H1 (cell line): ENCODE measurements at regions not wholly inside any gene's neighbourhood (a gene's known extent, or its start where the extent isn't known, plus 50 kb on each side); places are given as distances from the start of the nearest gene placed in this dataset.

ENCODE experiments used
- CTCF ChIA-PET: fragments of 300-600 bp; sonication (Branson Sonifier 250); formaldehyde crosslinking; loops from one replicate; lab custom pipeline; 2021; ENCODE audit not compliant: partially characterized antibody; lab: Charles Lee
- POLR2A ChIA-PET: fragments of 300-600 bp; sonication (Branson Sonifier 250); formaldehyde crosslinking; loops from one replicate; lab custom pipeline; 2021; ENCODE audit warnings: inconsistent platforms; ENCODE audit not compliant: partially characterized antibody; lab: Charles Lee
- DNase-seq, 2 experiments: peaks; one replicate each; pipeline versions ENCODE4 v3.0.0 to v3.0.0-alpha.2; 2010 to 2022; ENCODE audit warnings: low spot score in 2 of 2, low read depth in 1 of 2, mixed read lengths in 1 of 2
- FAIRE-seq: peaks from 2 replicates; lab custom pipeline; 2011; peaks lifted over from hg19 to GRCh38; lab: Jason Lieb, UNC
- H2AFZ ChIP-seq: 2 replicates; pipeline ENCODE4 v1.8.1; 2012; ENCODE audit warnings: low read length, inconsistent platforms
- H2AK5ac ChIP-seq: 2 replicates; pipeline ENCODE4 v1.6.1; 2013; ENCODE audit warnings: low read depth, low read length
- H2BK120ac ChIP-seq: replicated peaks from 2 replicates; pipeline ENCODE3; 2013; ENCODE audit warnings: low read depth, low read length, inconsistent platforms
- H2BK12ac ChIP-seq: 2 replicates; pipeline ENCODE4 v1.6.1; 2013; ENCODE audit warnings: low read depth, low read length
- H2BK15ac ChIP-seq: 2 replicates; pipeline ENCODE4 v1.6.1; 2013; ENCODE audit warnings: low read length
- H2BK20ac ChIP-seq: 2 replicates; pipeline ENCODE4 v1.6.1; 2013; ENCODE audit warnings: low read length
- H2BK5ac ChIP-seq: 2 replicates; pipeline ENCODE4 v1.6.1; 2013; ENCODE audit warnings: low read depth, low read length
- H3K14ac ChIP-seq: 2 replicates; pipeline ENCODE4 v1.6.1; 2013; ENCODE audit warnings: inconsistent platforms; ENCODE audit not compliant: insufficient read length
- H3K18ac ChIP-seq: 2 replicates; pipeline ENCODE4 v1.6.1; 2013; ENCODE audit warnings: low read length; ENCODE audit errors: extremely low read depth
- H3K23ac ChIP-seq: 2 replicates; pipeline ENCODE4 v1.6.1; 2013; ENCODE audit warnings: inconsistent platforms; ENCODE audit not compliant: insufficient read length
- H3K23me2 ChIP-seq: 2 replicates; pipeline ENCODE4 v1.6.1; 2013; ENCODE audit warnings: low read depth, low read length
- H3K27ac ChIP-seq: 2 replicates; pipeline ENCODE4 v1.6.1; 2011; ENCODE audit warnings: low read depth, low read length, inconsistent platforms
- H3K27me3 ChIP-seq, 4 experiments: replicated peaks in 1 of 4; 1 replicate in 1 of 4; 2 replicates in 3 of 4; pipeline versions ENCODE4 v1.6.1 to v1.8.1; 2011 to 2013; ENCODE audit warnings: low read length in 3 of 4, mild to moderate bottlenecking in 3 of 4, inconsistent platforms in 2 of 4, mixed read lengths in 2 of 4, moderate library complexity in 1 of 4; ENCODE audit not compliant: control insufficient read depth in 3 of 4, insufficient read depth in 3 of 4; ENCODE audit errors: extremely low read depth in 1 of 4
- H3K36me3 ChIP-seq, 4 experiments: 2 replicates each; pipeline versions ENCODE4 v1.6.1 to v1.8.1; 2011 to 2013; ENCODE audit warnings: mild to moderate bottlenecking in 4 of 4, low read length in 3 of 4, moderate library complexity in 2 of 4, control low read depth in 1 of 4, inconsistent platforms in 1 of 4; ENCODE audit not compliant: insufficient read depth in 4 of 4, control insufficient read depth in 2 of 4
- H3K4ac ChIP-seq: replicated peaks from 2 replicates; pipeline ENCODE3; 2013; ENCODE audit warnings: low read length, low read depth, mixed read lengths, inconsistent platforms; ENCODE audit not compliant: insufficient read length
- H3K4me1 ChIP-seq, 4 experiments: replicated peaks in 1 of 4; 1 replicate in 1 of 4; 2 replicates in 3 of 4; pipeline versions ENCODE4 v1.6.1 to v1.8.1; 2011 to 2013; ENCODE audit warnings: low read length in 3 of 4, inconsistent platforms in 2 of 4, mixed read lengths in 1 of 4; ENCODE audit not compliant: insufficient read depth in 4 of 4, control insufficient read depth in 3 of 4
- H3K4me2 ChIP-seq, 2 experiments: 2 replicates each; pipeline versions ENCODE4 v1.6.1 to v1.8.1; 2011 to 2013; ENCODE audit warnings: low read depth in 2 of 2, low read length in 2 of 2, control low read depth in 1 of 2, inconsistent platforms in 1 of 2, mild to moderate bottlenecking in 1 of 2; ENCODE audit not compliant: insufficient read depth in 1 of 2
- H3K4me3 ChIP-seq, 4 experiments: fragments of 200-600, 300-600 bp in 1 of 4; sonication (generic), shearing (Covaris generic), sonication (Bioruptor Twin) in 1 of 4; 2 replicates each; pipeline versions ENCODE4 v1.5.1 to v1.8.1; 2011 to 2016; ENCODE audit warnings: low read length in 4 of 4, low read depth in 3 of 4, control low read depth in 2 of 4, inconsistent platforms in 2 of 4, mild to moderate bottlenecking in 2 of 4, mixed read lengths in 1 of 4, moderate library complexity in 1 of 4; ENCODE audit not compliant: insufficient read depth in 2 of 4; ENCODE audit errors: extremely low read depth in 1 of 4
- H3K56ac ChIP-seq: replicated peaks from 2 replicates; pipeline ENCODE3; 2013; ENCODE audit warnings: low read depth, mild to moderate bottlenecking, mixed read lengths, low read length, inconsistent platforms; ENCODE audit not compliant: insufficient read length
- H3K79me1 ChIP-seq: 2 replicates; pipeline ENCODE4 v1.6.1; 2013; ENCODE audit warnings: low read depth, low read length, control low read depth
- H3K79me2 ChIP-seq, 2 experiments: 2 replicates each; pipeline versions ENCODE4 v1.6.1 to v1.8.1; 2012 to 2013; ENCODE audit warnings: low read length in 2 of 2, mild to moderate bottlenecking in 2 of 2, inconsistent platforms in 1 of 2; ENCODE audit not compliant: insufficient read depth in 2 of 2, control insufficient read depth in 1 of 2
- H3K9ac ChIP-seq, 4 experiments: replicated peaks in 1 of 4; 1 replicate in 1 of 4; 2 replicates in 3 of 4; pipeline versions ENCODE4 v1.6.1 to v1.8.1; 2011 to 2013; ENCODE audit warnings: low read depth in 3 of 4, low read length in 3 of 4, control low read depth in 2 of 4, mild to moderate bottlenecking in 2 of 4, moderate library complexity in 2 of 4, inconsistent platforms in 1 of 4; ENCODE audit errors: extremely low read depth in 1 of 4
- H3K9me3 ChIP-seq, 2 experiments: 2 replicates each; pipeline versions ENCODE4 v1.6.1 to v1.8.1; 2012 to 2013; ENCODE audit warnings: mild to moderate bottlenecking in 2 of 2, moderate library complexity in 2 of 2, control low read depth in 1 of 2, inconsistent platforms in 1 of 2, low read depth in 1 of 2, low read length in 1 of 2, mixed read lengths in 1 of 2; ENCODE audit not compliant: insufficient read depth in 2 of 2
- H4K20me1 ChIP-seq, 2 experiments: replicated peaks in 1 of 2; 2 replicates each; pipeline versions ENCODE3 to v1.8.1; 2011 to 2013; ENCODE audit warnings: inconsistent platforms in 2 of 2, low read length in 2 of 2, mild to moderate bottlenecking in 1 of 2; ENCODE audit not compliant: insufficient read depth in 2 of 2, control insufficient read depth in 1 of 2
- H4K5ac ChIP-seq: 2 replicates; pipeline ENCODE4 v1.6.1; 2013; ENCODE audit warnings: low read length, low read depth, mixed read lengths, inconsistent platforms; ENCODE audit not compliant: insufficient read length
- H4K8ac ChIP-seq: 2 replicates; pipeline ENCODE4 v1.8.0; 2013; ENCODE audit warnings: mild to moderate bottlenecking, moderate library complexity, low read length, inconsistent platforms; ENCODE audit not compliant: insufficient read depth; ENCODE audit errors: extremely low read depth
- H4K91ac ChIP-seq: replicated peaks from 2 replicates; pipeline ENCODE3; 2013; ENCODE audit warnings: low read length, mixed read lengths, inconsistent platforms; ENCODE audit not compliant: insufficient read length
- CTBP2 ChIP-seq: IDR thresholded peaks from 2 replicates; pipeline ENCODE4 v1.7.0; 2011; ENCODE audit warnings: borderline replicate concordance, mild to moderate bottlenecking, moderate library complexity, mixed read lengths, low read length; ENCODE audit not compliant: insufficient read depth, insufficient read length
- JUN ChIP-seq: IDR thresholded peaks from 2 replicates; pipeline ENCODE4 v1.6.1; 2011; ENCODE audit warnings: low read depth, mild to moderate bottlenecking, improper control_type of control experiment, low read length
- KDM1A ChIP-seq: fragments of 200-600, 300-600 bp; sonication (generic); IDR thresholded peaks from 2 replicates; pipeline ENCODE4 v1.7.1; 2016; ENCODE audit warnings: mild to moderate bottlenecking, low read length, borderline replicate concordance
- PHF8 ChIP-seq: fragments of 200-600 bp; sonication (generic); conservative IDR thresholded peaks from 2 replicates; pipeline ENCODE4 v1.7.1; 2012; ENCODE audit warnings: low read depth, mild to moderate bottlenecking, inconsistent platforms, low read length, moderate library complexity
- SUZ12 ChIP-seq: fragments of 200-600 bp; sonication (generic); IDR thresholded peaks from 2 replicates; pipeline ENCODE4 v1.6.1; 2012; ENCODE audit warnings: mild to moderate bottlenecking, inconsistent platforms, low read length, moderate library complexity, mixed read lengths
- USF2 ChIP-seq: IDR thresholded peaks from 2 replicates; pipeline ENCODE4 v1.6.1; 2011; ENCODE audit warnings: low read length, improper control_type of control experiment
- YY1 ChIP-seq: IDR thresholded peaks from 2 replicates; pipeline ENCODE4 v1.6.1; 2011; ENCODE audit warnings: low read depth, mild to moderate bottlenecking, low read length
- WGBS, 2 experiments: shearing (Covaris generic) in 1 of 2; methylation state at CpG; one replicate each; pipeline versions ENCODE4 v1.1.6 to v1.1.7; 2013 to 2015; ENCODE audit warnings: low lambda C conversion rate in 2 of 2, mixed read lengths in 2 of 2, inconsistent platforms in 1 of 2, low coverage in 1 of 2, missing lambda C conversion rate in 1 of 2; ENCODE audit not compliant: insufficient replicate concordance in 2 of 2, insufficient coverage in 1 of 2, insufficient read length in 1 of 2; ENCODE audit errors: extremely low coverage in 1 of 2, missing lambda C conversion rate in 1 of 2; 5-methylcytosine and 5-hydroxymethylcytosine counted together

DNA sequence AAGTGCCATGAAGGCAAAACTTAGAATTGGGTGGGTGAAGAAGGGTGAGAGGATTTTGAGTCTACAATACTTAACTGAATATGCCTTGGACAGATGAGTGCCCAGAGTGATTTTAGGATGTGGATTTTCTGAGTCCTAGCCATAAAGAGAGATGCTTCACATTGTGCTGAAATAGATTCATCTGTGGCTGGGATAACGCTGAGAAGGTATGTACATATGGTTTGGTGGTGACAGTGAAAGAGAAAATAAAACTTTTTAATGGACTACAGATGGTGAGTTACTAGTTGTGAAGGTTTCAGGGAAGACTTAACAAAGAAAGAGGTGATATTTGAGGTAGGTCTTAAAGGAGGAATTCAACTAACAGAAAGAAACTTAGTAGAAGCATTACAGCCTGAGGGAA, 265.8 kb downstream of the AKAIN1 start:
- Histone ChIP-seq H3K23ac (no peak overlapping the region), H3K18ac (no peak overlapping the region), H3K27me3 (no peaks in the 10 kb centered on the region), H2BK120ac (no peak overlapping the region), H3K14ac (no peak overlapping the region), H4K20me1 (no peaks in the 10 kb centered on the region), H4K8ac (no peak overlapping the region), H4K5ac (no peak overlapping the region), H2BK12ac (no peak overlapping the region), H2AFZ (no peak overlapping the region), H2BK5ac (no peak overlapping the region), H2BK20ac (no peak overlapping the region), H3K36me3 (no peaks in the 10 kb centered on the region; a peak in 2 of 8 replicates), H3K4me1 (no peaks in the 10 kb centered on the region), H2AK5ac (no peak overlapping the region), H3K27ac (no peak overlapping the region), H3K4me3 (no peak overlapping the region), H3K4ac (no peak overlapping the region), H2BK15ac (no peak overlapping the region), H3K79me1 (no peaks in the 10 kb centered on the region), H3K4me2 (no peak overlapping the region), H3K9me3 (peaks cover 8 to 13% of the 10 kb centered on the region in 2 experiments), H3K23me2 (no peaks in the 10 kb centered on the region), H3K9ac (no peak overlapping the region), H4K91ac (no peak overlapping the region), H3K79me2 (no peaks in the 10 kb centered on the region), H3K56ac (no peak overlapping the region)
- FAIRE-seq, result no peak
- ChIA-PET CTCF (no interaction called here), POLR2A (no interaction called here)
- 83% methylated on average over 1 of the region's 1 CpG; no CpG with 5 or more reads in 1 of the 2 experiments for WGBS, 2 experiments
- no peak for DNase-seq
- no peak for TF ChIP-seq CTBP2
- TF ChIP-seq JUN, result no peak
- no peak for TF ChIP-seq YY1
- TF ChIP-seq SUZ12, result no peak
- no peak for TF ChIP-seq USF2
- no peak for TF ChIP-seq KDM1A
- TF ChIP-seq PHF8, result no peak
